GM12873 (cell line): ENCODE measurements at regions not wholly inside any gene's neighbourhood (a gene's known extent, or its start where the extent isn't known, plus 50 kb on each side); places are given as distances from the start of the nearest gene placed in this dataset.

Experiments used
- TF ChIP-seq, protein P1 (sequence below): IDR thresholded peaks from 2 replicates; pipeline ENCODE4 v1.5.1; 2012; ENCODE audit warnings: low read depth, mild to moderate bottlenecking, moderate library complexity, low read length, control low read depth; ENCODE audit not compliant: insufficient read depth; ENCODE audit errors: missing control alignments

DNA sequence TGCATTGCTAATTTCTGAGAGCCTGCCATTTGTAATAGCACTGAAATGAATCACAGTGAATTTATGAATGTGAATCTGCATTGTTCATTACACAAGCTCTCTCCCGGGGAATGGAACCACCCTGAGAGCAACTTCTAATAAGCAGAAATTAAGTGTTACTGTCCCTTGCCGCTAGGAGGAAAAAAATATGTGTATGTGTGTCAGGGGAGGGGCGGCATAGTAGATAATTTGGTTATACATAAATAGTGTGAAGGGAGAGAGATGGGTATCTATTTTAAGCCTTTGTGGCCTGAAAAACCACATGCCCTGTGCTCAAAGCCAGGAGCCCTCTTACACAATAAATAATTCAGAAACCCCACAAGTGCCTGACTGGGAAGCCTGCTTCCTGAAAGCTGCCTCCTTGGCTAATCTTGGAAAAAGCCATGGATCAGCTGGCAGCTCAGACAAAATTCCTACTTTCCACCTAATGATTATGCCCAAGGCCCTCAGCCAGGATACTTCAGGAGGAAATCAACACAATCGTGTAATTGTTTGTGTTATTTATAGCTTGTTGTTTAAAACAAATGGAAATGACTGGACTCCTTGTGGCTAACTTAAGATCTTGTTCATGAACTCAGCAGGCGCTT is 366.2 kb upstream of the KITLG start:
- TF ChIP-seq, protein P1, sequence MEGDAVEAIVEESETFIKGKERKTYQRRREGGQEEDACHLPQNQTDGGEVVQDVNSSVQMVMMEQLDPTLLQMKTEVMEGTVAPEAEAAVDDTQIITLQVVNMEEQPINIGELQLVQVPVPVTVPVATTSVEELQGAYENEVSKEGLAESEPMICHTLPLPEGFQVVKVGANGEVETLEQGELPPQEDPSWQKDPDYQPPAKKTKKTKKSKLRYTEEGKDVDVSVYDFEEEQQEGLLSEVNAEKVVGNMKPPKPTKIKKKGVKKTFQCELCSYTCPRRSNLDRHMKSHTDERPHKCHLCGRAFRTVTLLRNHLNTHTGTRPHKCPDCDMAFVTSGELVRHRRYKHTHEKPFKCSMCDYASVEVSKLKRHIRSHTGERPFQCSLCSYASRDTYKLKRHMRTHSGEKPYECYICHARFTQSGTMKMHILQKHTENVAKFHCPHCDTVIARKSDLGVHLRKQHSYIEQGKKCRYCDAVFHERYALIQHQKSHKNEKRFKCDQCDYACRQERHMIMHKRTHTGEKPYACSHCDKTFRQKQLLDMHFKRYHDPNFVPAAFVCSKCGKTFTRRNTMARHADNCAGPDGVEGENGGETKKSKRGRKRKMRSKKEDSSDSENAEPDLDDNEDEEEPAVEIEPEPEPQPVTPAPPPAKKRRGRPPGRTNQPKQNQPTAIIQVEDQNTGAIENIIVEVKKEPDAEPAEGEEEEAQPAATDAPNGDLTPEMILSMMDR = no peak

DNA sequence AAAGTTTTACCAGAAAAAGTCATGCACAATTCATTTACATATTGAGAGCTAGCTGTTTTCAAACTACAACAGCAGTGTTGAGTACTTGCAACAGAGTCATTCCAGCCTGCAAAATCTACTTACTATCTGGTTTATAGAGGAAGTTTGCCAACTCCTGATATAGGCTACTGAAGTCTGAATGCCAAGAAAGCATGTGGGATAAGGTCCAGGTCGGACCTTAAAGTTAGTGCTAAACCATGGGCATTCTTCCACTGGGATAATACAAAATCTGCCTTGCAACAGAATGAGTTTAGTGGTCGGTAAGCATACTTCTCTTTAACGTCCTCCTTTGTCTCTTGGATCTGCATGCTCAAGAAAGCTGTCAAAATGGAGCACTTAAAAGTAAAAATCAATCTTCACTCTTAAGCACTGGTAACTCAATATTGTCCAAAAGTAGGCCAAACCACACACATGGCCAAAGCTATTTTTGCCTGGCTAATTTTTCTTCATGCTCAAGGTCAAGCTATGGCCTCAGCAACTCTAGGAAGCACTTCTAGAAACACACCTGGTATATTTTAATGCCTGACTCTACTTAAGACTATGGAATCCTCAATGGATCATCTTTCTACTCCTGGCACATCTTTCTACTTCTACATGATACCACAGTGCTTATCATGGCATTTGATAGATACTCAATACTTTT is 364.9 kb upstream of the KITLG start:
- TF ChIP-seq, protein P1 = no peak

DNA sequence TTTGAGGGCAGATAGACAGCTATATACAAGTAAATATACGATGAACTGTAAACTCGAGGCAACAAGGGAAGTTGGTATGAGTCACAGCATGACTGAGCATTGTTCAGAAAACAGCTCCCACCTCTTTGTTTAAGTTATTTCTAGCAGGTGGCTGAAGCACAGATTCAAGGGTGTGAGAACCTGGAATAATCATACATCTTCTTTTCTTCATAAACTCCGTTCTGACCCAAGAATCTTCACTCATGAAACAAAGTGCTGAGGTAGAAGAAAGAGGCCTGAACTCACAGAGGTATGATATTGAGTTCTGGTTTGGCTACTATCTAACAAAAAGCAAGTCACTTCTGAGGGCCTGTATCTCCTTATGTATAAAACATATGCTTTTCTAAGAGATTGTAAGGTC is 364.1 kb upstream of the KITLG start:
- TF ChIP-seq, protein P1 = no peak

DNA sequence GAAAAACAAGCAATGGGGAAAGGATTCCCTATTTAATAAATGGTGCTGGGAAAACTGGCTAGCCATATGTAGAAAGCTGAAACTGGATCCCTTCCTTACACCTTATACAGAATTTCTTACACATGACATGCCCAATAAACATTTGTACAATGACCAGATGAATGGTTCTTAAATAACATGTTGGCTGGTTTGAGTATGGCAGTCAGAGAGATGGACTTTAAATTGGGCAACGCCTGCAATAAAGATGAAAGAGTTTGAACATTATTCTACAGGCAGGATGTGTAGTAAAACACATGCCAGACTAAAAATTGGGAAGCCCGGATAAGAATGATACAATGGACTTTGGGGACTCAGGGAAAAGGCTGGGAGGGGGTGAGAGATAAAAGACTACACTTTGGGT is 360.6 kb upstream of the KITLG start:
- TF ChIP-seq, protein P1 = no peak

DNA sequence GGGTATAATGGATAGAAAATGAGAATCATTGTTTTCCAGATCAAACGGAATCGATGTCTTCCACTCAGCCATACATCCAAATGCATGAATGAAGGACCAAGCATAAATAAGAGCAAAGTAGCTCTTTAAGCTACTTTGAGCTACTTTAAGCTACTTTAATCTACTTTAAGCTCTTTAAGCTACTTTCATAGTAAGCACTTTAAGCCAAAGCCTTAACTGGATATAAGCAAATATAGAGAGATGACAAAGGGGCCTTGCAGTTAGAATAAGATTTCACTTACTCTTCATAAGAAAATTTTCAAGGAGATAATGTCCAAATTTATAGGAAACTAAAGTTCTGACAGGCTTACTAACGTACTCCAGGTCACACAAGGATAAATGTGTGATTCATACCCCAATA is 355.6 kb upstream of the KITLG start:
- TF ChIP-seq, protein P1 = no peak

DNA sequence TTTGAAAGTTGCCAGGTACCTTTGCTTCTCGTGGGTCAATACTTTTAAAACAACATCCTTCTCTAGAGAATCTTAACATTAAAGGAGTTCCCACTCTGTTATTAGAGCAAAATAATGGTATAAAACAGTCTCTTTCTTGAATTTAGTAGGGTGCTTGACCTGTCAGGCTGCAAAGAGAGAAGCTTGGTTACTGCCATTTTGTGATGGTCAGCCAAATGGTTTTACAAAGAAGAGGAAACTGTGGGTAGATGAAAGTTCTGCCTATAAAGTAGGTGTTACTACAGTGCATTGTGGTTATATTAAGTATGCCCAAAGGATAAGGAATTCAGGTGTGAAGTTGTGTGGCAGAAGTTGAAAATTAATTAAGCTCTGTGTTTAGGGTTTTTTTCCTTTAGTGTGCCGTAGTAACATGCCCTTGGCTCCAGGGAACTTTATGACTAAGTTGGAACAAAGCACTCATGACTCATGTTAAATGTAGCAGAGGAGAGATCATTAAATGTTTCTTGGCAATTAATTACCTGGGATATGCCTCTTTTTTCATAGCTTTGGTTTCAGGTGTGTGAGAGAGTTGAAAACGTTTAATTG is 354.0 kb upstream of the KITLG start:
- TF ChIP-seq, protein P1 = no peak

DNA sequence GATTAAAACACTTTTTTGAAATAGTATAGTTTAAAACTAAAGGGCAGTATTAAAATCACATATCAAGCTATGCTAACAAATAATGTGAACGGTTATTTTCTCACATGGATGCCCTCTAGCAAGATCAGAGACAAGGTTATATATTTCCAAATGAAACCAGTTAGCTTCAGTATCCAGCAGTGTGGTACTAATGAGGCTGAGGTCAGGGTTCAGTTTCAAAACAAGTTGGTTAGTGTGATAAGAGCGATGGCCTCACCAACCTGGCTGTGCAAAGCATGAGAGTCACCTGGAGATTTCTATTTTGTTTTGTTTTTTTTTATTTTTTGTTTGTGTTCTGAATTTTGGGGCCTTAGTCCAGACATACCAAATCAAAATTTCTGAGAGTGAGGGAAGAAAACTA is 352.2 kb upstream of the KITLG start:
- TF ChIP-seq, protein P1 = no peak
